Bronchial epithelial cell (primary cell): ENCODE measurements at regions not wholly inside any gene's neighbourhood (a gene's known extent, or its start where the extent isn't known, plus 50 kb on each side); places are given as distances from the start of the nearest gene placed in this dataset.

ENCODE experiments used
- DNase-seq: peaks from one replicate; pipeline ENCODE4 v3.0.0-alpha.2; 2010; ENCODE audit warnings: low read depth
- FAIRE-seq: peaks from 2 replicates; lab custom pipeline; 2011; peaks lifted over from hg19 to GRCh38; lab: Jason Lieb, UNC
- H3K27me3 ChIP-seq: 2 replicates; pipeline ENCODE4 v1.5.1; 2011; ENCODE audit warnings: low read length; ENCODE audit not compliant: control insufficient read depth, insufficient read depth
- H3K36me3 ChIP-seq: 2 replicates; pipeline ENCODE4 v1.5.1; 2011; ENCODE audit warnings: low read length; ENCODE audit not compliant: control insufficient read depth, insufficient read depth
- H3K4me3 ChIP-seq: 2 replicates; pipeline ENCODE4 v1.5.1; 2011; ENCODE audit warnings: mild to moderate bottlenecking, low read depth, low read length, control low read depth
- TF ChIP-seq, protein P1 (sequence below): IDR thresholded peaks from 2 replicates; pipeline ENCODE4 v1.5.1; 2011; ENCODE audit warnings: mild to moderate bottlenecking, moderate library complexity, low read length, control low read depth, inconsistent platforms; ENCODE audit not compliant: insufficient read depth, severe bottlenecking

DNA sequence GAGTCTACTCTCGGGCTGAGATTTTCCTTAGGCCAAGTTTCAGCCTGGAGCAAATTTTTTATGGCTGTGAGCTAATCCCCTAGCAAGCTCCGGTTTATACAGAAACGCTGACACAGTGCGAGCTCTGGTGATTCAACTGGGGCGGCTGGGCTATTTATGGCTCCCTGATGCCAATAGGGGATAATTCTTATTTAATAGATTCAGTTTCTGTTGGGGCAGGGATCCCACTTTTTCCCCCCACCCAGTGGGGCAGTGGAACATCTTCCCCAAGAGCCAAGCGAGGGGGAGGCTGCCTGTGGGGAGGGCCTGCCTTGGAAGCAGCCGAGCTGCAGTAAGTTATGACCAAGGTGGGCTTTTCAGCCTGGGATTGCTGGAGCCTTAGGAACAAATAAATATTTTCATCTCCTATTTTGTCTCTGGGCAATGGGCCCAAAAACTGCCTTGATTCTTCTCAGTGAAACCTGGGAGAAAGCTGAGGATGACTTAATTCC, 129.1 kb downstream of the MACROH2A1 start:
- DNase-seq (no peak), FAIRE-seq (no peak)
- Histone ChIP-seq H3K27me3 (no peaks in the 10 kb centered on the region), H3K36me3 (no peaks in the 10 kb centered on the region), H3K4me3 (no peak overlapping the region)
- TF ChIP-seq, protein P1, sequence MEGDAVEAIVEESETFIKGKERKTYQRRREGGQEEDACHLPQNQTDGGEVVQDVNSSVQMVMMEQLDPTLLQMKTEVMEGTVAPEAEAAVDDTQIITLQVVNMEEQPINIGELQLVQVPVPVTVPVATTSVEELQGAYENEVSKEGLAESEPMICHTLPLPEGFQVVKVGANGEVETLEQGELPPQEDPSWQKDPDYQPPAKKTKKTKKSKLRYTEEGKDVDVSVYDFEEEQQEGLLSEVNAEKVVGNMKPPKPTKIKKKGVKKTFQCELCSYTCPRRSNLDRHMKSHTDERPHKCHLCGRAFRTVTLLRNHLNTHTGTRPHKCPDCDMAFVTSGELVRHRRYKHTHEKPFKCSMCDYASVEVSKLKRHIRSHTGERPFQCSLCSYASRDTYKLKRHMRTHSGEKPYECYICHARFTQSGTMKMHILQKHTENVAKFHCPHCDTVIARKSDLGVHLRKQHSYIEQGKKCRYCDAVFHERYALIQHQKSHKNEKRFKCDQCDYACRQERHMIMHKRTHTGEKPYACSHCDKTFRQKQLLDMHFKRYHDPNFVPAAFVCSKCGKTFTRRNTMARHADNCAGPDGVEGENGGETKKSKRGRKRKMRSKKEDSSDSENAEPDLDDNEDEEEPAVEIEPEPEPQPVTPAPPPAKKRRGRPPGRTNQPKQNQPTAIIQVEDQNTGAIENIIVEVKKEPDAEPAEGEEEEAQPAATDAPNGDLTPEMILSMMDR, result no peak

DNA sequence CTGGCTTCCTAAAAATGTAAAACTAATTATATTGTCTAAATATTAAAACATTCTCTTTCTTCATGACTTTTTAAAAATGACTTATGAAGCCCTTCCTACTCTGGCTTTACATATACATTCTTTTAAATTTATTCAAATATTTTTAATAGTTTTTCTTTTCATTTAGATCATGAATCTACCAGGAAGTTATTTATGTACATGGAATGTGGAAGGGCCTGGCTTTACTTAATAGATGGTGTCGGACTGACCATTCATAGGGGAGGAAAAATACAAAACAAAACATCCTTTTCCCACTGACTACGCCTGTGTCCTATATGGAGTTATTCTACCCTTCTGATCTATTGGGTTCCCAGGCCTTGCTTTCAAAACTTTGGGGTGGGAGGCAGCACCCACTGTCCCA, 129.8 kb downstream of the MACROH2A1 start:
- DNase-seq (no peak), FAIRE-seq (no peak)
- no peak overlapping the region for H3K4me3 ChIP-seq
- H3K36me3 ChIP-seq, result no peaks in the 10 kb centered on the region
- TF ChIP-seq, protein P1, result no peak
- no peaks in the 10 kb centered on the region for H3K27me3 ChIP-seq

DNA sequence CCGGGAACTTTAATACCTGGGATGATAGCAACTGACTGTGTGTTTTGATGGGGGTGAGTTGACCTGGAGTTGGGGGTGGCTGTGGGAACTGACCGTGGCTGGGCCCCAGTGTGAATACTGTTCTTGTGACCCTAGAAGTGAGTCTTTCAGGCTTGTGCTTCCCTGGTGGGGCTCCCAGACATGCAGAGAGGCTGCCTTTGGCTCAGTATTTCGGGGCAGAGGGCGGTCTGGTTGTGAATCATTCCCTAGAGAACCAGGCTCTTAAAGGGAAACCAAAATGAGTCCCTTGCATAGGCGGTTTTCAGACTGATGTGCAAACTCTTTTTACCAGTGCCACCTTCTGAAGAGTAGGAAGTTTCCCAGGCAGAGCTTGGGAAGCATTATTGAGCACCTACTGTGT, 132.1 kb downstream of the MACROH2A1 start:
- H3K27me3 ChIP-seq, result no peaks in the 10 kb centered on the region
- no peaks in the 10 kb centered on the region for H3K36me3 ChIP-seq
- DNase-seq (no peak), FAIRE-seq (peak; percentile 7)
- no peak overlapping the region for H3K4me3 ChIP-seq
- TF ChIP-seq, protein P1, result no peak

DNA sequence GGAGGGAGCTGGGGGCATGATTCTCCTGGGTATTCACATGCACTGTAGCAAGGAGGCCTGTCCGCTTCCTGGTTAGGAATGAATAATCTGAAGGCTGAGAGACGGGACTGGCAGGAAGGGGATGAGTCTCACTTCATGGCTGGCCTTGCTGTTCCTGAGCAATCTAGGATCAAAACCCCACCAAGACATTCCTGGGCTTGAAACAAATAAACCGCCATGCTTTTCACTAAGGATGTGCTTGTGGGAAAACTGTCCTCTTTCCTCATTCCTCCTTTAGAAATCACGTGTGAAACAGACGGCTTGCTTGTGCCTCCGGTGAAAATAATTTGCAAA, 132.8 kb downstream of the MACROH2A1 start:
- Histone ChIP-seq H3K36me3 (no peaks in the 10 kb centered on the region), H3K27me3 (no peaks in the 10 kb centered on the region), H3K4me3 (no peak overlapping the region)
- DNase-seq (no peak), FAIRE-seq (no peak)
- TF ChIP-seq, protein P1, result no peak

DNA sequence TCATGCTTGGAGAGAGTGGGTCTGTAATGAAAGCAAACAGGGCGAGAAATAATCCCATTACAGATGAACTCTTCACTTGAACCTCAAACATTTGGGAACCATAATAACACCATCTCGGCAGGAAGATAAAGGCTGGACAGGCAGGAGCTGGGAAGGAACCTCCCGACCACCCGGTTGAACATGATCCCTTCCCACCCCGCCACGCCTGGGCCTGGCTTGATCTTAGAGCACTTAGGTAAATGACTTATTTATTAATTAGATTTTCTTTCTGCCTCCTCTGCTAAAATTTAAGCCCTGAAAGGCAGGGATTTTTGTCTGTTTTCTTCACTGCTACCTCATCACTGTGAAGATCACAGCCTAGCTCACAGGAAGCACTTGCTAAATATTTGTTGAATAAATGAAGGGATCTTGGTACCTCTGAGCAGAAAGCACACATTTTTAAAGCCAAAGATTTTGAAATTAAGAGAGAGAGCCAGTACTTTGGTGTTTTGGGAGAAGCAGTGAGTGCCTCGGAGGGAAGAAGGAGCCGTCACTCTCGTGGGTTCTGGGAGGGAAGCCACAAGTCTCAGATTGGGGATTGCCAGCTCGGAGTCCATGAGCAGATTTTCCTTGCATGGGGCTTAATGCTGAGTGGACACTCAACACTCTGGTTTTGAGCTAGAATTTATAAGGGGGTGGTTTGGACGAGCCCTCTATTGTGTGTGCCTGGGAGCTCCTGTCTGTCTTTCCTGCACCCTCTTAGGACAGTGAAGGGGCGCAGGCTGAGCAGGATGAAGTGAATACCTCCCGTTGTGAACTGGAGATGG, 133.3 kb downstream of the MACROH2A1 start:
- no peaks in the 10 kb centered on the region for H3K36me3 ChIP-seq
- TF ChIP-seq, protein P1, result no peak
- H3K27me3 ChIP-seq, result no peaks in the 10 kb centered on the region
- FAIRE-seq (no peak), DNase-seq (no peak)
- H3K4me3 ChIP-seq, result no peak overlapping the region
